Stomach (tissue), 8 donors: ENCODE measurements at regions not wholly inside any gene's neighbourhood (a gene's known extent, or its start where the extent isn't known, plus 50 kb on each side); places are given as distances from the start of the nearest gene placed in this dataset.

Experiments
- DNase-seq, 2 donors: peaks; one replicate each; pipeline versions ENCODE4 v3.0.0 to v3.0.0-alpha.2; 2013 to 2019
- H3K27ac ChIP-seq, 5 donors: fragments of 200-600 bp in 4 of 5; sonication (generic) in 4 of 5; one replicate each; pipeline ENCODE4 v1.5.1; 2013 to 2019; ENCODE audit warnings: mild to moderate bottlenecking in 1 of 5, moderate library complexity in 1 of 5
- H3K27me3 ChIP-seq, 3 donors: fragments of 200-600 bp; sonication (generic); one replicate each; pipeline ENCODE4 v1.5.1; 2017 to 2019; ENCODE audit warnings: mixed run types in 1 of 3
- H3K36me3 ChIP-seq, 4 donors: fragments of 200-600 bp; sonication (generic); 1 replicate in 3 of 4; 2 replicates in 1 of 4; pipeline ENCODE4 v1.5.1; 2016 to 2019
- H3K4me1 ChIP-seq, 4 donors: fragments of 200-600 bp; sonication (generic); one replicate each; pipeline ENCODE4 v1.5.1; 2016 to 2019
- H3K4me3 ChIP-seq, 4 donors: fragments of 200-600 bp; sonication (generic) in 3 of 4; one replicate each; pipeline ENCODE4 v1.5.1; 2016 to 2019; ENCODE audit warnings: mild to moderate bottlenecking in 1 of 4
- H3K9me3 ChIP-seq, 4 donors: fragments of 200-600 bp; sonication (generic); one replicate each; pipeline ENCODE4 v1.5.1; 2016 to 2019
- EP300 ChIP-seq: sonication (generic); formaldehyde crosslinking; IDR thresholded peaks from one replicate; pipeline ENCODE4 v1.6.1; 2017; ENCODE audit warnings: antibody characterized with exemption
- POLR2A ChIP-seq, 4 donors: fragments of 450-650 bp; IDR thresholded peaks; one replicate each; pipeline ENCODE4 v1.6.1; 2016; ENCODE audit warnings: antibody characterized with exemption in 4 of 4, control low read depth in 2 of 4, mild to moderate bottlenecking in 1 of 4, moderate library complexity in 1 of 4
- POLR2AphosphoS5 ChIP-seq, 3 donors: sonication (generic); formaldehyde crosslinking; IDR thresholded peaks; one replicate each; pipeline ENCODE4 v1.6.1; 2016; ENCODE audit warnings: antibody characterized with exemption in 3 of 3
- WGBS, 5 donors: extraction: QIAGEN DNeasy Blood & Tissue Kit in 3 of 5; methylation state at CpG; one replicate each; pipeline versions ENCODE4 v1.1.5 to v1.1.7; 2013 to 2018; 5-methylcytosine and 5-hydroxymethylcytosine counted together
- intact Hi-C: fragments of 100-400 bp; cut with DNase I; formaldehyde crosslinking; loops from one replicate; pipeline ENCODE4 v1.15.1; 2023; ENCODE audit warnings: low total_unique reads
- TF ChIP-seq, protein P1 (sequence below), 7 experiments: fragments of 450-650 bp in 4 of 7; fragments of 200-600 bp in 3 of 7; sonication (generic) in 3 of 7; IDR thresholded peaks; one replicate each; pipeline ENCODE4 v1.5.1; 2016 to 2019; ENCODE audit warnings: antibody characterized with exemption in 7 of 7, control low read depth in 2 of 7, mild to moderate bottlenecking in 1 of 7
- donor health status: healthy with polysubstance abuse.
- donor health status: Bipolar disorder and iron deficiency.
- donor health status: healthy.

DNA sequence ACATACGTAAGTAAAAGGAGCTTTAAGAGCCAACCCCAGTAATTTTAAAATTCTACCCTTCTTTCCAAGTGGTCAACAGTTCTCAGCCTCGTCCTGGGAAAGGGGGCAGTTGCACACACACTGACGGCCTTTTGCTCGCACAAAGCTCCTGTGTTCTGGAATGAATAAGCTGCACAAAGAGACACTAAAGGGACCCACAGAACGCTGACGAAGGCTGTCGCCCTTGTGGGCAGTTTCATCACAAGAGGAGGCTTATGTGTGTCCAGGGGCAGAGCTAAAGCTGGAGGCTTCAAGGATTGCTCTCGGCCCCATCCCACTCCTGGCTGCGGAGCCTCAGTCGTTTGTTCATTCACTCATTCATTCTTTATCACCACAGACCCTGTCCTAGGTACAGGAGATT lies 67.0 kb upstream of the NEK6 start:
- Histone ChIP-seq H3K9me3 (peaks cover 0 to 5% (median 5%) of the 10 kb centered on the region in 4 donors), H3K27ac (no peak overlapping the region), H3K4me1 (no peaks in the 10 kb centered on the region), H3K27me3 (peaks cover 0 to 22% (median 0%) of the 10 kb centered on the region in 3 donors), H3K36me3 (no peaks in the 10 kb centered on the region), H3K4me3 (no peak overlapping the region)
- TF ChIP-seq, protein P1, sequence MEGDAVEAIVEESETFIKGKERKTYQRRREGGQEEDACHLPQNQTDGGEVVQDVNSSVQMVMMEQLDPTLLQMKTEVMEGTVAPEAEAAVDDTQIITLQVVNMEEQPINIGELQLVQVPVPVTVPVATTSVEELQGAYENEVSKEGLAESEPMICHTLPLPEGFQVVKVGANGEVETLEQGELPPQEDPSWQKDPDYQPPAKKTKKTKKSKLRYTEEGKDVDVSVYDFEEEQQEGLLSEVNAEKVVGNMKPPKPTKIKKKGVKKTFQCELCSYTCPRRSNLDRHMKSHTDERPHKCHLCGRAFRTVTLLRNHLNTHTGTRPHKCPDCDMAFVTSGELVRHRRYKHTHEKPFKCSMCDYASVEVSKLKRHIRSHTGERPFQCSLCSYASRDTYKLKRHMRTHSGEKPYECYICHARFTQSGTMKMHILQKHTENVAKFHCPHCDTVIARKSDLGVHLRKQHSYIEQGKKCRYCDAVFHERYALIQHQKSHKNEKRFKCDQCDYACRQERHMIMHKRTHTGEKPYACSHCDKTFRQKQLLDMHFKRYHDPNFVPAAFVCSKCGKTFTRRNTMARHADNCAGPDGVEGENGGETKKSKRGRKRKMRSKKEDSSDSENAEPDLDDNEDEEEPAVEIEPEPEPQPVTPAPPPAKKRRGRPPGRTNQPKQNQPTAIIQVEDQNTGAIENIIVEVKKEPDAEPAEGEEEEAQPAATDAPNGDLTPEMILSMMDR (IDR thresholded peaks at IDR 0.05), result no peak
- TF ChIP-seq POLR2A (IDR thresholded peaks at IDR 0.05) (no peak), POLR2AphosphoS5 (IDR thresholded peaks at IDR 0.05) (no peak), EP300 (no peak)
- intact Hi-C loops, result no loop called here
- DNase-seq, result peak; percentile 14 to 40
- 84 to 91% (median 85%) methylated on average over 10 of the region's 10 CpGs for WGBS, 5 donors

GRCh38 chr9:124191691-124192395 lies 65.9 kb upstream of the NEK6 start:
- peak in 1 of 2 donors; percentile 4 for DNase-seq
- intact Hi-C loops, result no loop called here
- Histone ChIP-seq H3K27me3 (peaks cover 0 to 15% (median 0%) of the 10 kb centered on the region in 3 donors), H3K4me3 (no peak overlapping the region), H3K4me1 (no peaks in the 10 kb centered on the region), H3K27ac (no peak overlapping the region), H3K36me3 (no peaks in the 10 kb centered on the region), H3K9me3 (peaks cover 0 to 12% (median 11%) of the 10 kb centered on the region in 4 donors)
- WGBS, 5 donors, result 90 to 97% (median 93%) methylated on average over 6 of the region's 6 CpGs
- TF ChIP-seq POLR2A (IDR thresholded peaks at IDR 0.05) (no peak), EP300 (no peak), POLR2AphosphoS5 (IDR thresholded peaks at IDR 0.05) (no peak)
- TF ChIP-seq, protein P1 (IDR thresholded peaks at IDR 0.05), result no peak

GRCh38 chr9:124196814-124197176 lies 61.0 kb upstream of the NEK6 start:
- TF ChIP-seq POLR2AphosphoS5 (IDR thresholded peaks at IDR 0.05) (no peak), EP300 (no peak), POLR2A (IDR thresholded peaks at IDR 0.05) (no peak)
- TF ChIP-seq, protein P1 (IDR thresholded peaks at IDR 0.05), result no peak
- Histone ChIP-seq H3K9me3 (peaks cover 0 to 12% (median 11%) of the 10 kb centered on the region in 4 donors), H3K27ac (peak overlapping the region in 1 of 5 donors; percentile 23), H3K27me3 (no peaks in the 10 kb centered on the region), H3K36me3 (no peaks in the 10 kb centered on the region), H3K4me1 (peaks cover 0 to 3% (median 0%) of the 10 kb centered on the region in 4 donors), H3K4me3 (no peak overlapping the region)
- DNase-seq, result peak in 1 of 2 donors; percentile 8
- intact Hi-C loops, result no loop called here
- 92 to 96% (median 94%) methylated on average over 2 of the region's 2 CpGs for WGBS, 5 donors

DNA sequence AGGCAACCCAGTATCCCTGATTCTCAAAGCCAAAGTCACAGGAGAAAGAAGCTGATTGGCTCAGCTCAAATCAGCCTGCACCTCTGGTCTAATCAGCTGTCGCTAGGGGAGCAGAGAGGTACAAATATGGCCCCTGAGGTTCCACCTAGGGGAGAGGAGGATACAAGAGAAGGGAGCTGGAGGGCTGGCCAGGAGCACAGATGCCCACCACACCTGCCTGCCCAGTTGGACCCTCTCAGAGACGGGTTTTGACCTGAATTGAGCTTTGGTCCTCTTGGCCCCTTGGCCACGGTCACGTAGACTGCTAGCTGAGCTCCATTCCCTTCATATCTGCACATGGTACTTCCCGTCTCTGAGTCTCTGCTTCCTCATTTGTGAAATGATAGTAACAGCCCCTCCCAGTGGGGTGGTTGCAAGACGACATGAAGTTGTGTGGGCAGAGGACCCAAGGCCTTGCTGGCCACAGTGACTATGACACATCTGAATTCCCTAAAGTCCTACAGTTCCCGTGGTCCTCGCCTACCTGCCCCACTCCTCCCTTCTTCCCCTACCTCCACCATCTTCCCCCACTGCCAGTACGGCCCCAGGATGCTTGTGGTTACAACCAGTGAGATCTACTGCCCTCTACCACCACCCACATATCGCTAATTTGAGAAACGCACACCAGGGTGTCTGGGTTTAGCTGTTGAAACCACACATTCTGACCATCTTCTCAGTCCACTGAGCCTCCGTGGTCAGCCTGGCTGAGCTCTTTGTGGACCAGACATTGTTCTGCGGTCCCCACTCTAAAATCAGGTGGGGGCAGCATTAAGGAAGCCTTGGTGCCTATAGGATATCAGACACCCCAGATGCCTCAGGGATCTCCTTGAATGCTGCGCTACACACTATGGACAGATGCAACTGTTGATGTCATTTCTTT lies 60.3 kb upstream of the NEK6 start:
- Histone ChIP-seq H3K4me3 (no peak overlapping the region), H3K36me3 (no peaks in the 10 kb centered on the region), H3K27me3 (no peaks in the 10 kb centered on the region), H3K4me1 (peaks cover 0 to 10% (median 0%) of the 10 kb centered on the region in 4 donors), H3K9me3 (peaks cover 0 to 12% (median 11%) of the 10 kb centered on the region in 4 donors), H3K27ac (peak overlapping the region in 2 of 5 donors; percentile 33 to 46)
- DNase-seq, result peak; percentile 5 to 38
- WGBS, 5 donors, result 67 to 84% (median 73%) methylated on average over 14 of the region's 14 CpGs
- TF ChIP-seq, protein P1 (IDR thresholded peaks at IDR 0.05), result no peak
- no peak for TF ChIP-seq EP300
- no peak for TF ChIP-seq POLR2A (IDR thresholded peaks at IDR 0.05)
- TF ChIP-seq POLR2AphosphoS5 (IDR thresholded peaks at IDR 0.05), result no peak
- intact Hi-C loops, result no loop called here
